HEK293 (cell line): ENCODE measurements at regions not wholly inside any gene's neighbourhood (a gene's known extent, or its start where the extent isn't known, plus 50 kb on each side); places are given as distances from the start of the nearest gene placed in this dataset.
A peak's percentile ranks its signal among the peaks of the same experiment; 100 is the strongest.

Source experiments
- GLIS1 ChIP-seq: fragments of 450-650 bp; formaldehyde crosslinking; IDR thresholded peaks from 2 replicates; pipeline ENCODE4 v1.5.1; 2016; ENCODE audit warnings: missing biosample characterization, missing genetic modification characterization
- KLF10 ChIP-seq: fragments of 450-650 bp; IDR thresholded peaks from 2 replicates; pipeline ENCODE4 v1.5.1; 2018; ENCODE audit warnings: missing biosample characterization, mild to moderate bottlenecking, missing genetic modification characterization
- MEIS1 ChIP-seq: sonication (generic); formaldehyde crosslinking; IDR thresholded peaks from 2 replicates; pipeline ENCODE4 v1.8.1; 2022; ENCODE audit warnings: missing genetic modification reagents, mild to moderate bottlenecking, borderline replicate concordance
- MYNN ChIP-seq: fragments of 450-650 bp; formaldehyde crosslinking; IDR thresholded peaks from 2 replicates; pipeline ENCODE4 v1.5.1; 2016; ENCODE audit warnings: missing biosample characterization, missing genetic modification characterization, borderline replicate concordance
- YY1 ChIP-seq: fragments of 450-650 bp; formaldehyde crosslinking; IDR thresholded peaks from 2 replicates; pipeline ENCODE4 v1.5.1; 2018; ENCODE audit warnings: missing biosample characterization, missing genetic modification characterization
- YY2 ChIP-seq: fragments of 450-650 bp; formaldehyde crosslinking; IDR thresholded peaks from 2 replicates; pipeline ENCODE4 v1.5.1; 2016; ENCODE audit warnings: missing biosample characterization, missing genetic modification characterization
- ZEB2 ChIP-seq: fragments of 450-650 bp; formaldehyde crosslinking; IDR thresholded peaks from 2 replicates; pipeline ENCODE4 v1.5.1; 2016; ENCODE audit warnings: missing biosample characterization, missing genetic modification characterization
- ZFP41 ChIP-seq: fragments of 450-650 bp; formaldehyde crosslinking; IDR thresholded peaks from 2 replicates; pipeline ENCODE4 v1.5.1; 2016; ENCODE audit warnings: missing biosample characterization, missing genetic modification characterization, borderline replicate concordance
- ZFP69B ChIP-seq: fragments of 450-650 bp; formaldehyde crosslinking; IDR thresholded peaks from 2 replicates; pipeline ENCODE4 v1.5.1; 2016; ENCODE audit warnings: missing biosample characterization, missing genetic modification characterization
- ZNF132 ChIP-seq: fragments of 450-650 bp; formaldehyde crosslinking; IDR thresholded peaks from 2 replicates; pipeline ENCODE4 v1.5.1; 2017; ENCODE audit warnings: missing biosample characterization, missing genetic modification characterization, borderline replicate concordance
- ZNF169 ChIP-seq: fragments of 450-650 bp; formaldehyde crosslinking; IDR thresholded peaks from 2 replicates; pipeline ENCODE4 v1.5.1; 2016; ENCODE audit warnings: missing biosample characterization, missing genetic modification characterization
- ZNF211 ChIP-seq: fragments of 450-650 bp; formaldehyde crosslinking; IDR thresholded peaks from 2 replicates; pipeline ENCODE4 v1.5.1; 2016; ENCODE audit warnings: low read depth, missing biosample characterization, missing genetic modification characterization
- ZNF214 ChIP-seq: fragments of 450-650 bp; formaldehyde crosslinking; IDR thresholded peaks from 2 replicates; pipeline ENCODE4 v1.5.1; 2017; ENCODE audit warnings: missing biosample characterization, mild to moderate bottlenecking, missing genetic modification characterization, borderline replicate concordance
- ZNF23 ChIP-seq: fragments of 450-650 bp; formaldehyde crosslinking; IDR thresholded peaks from 2 replicates; pipeline ENCODE4 v1.5.1; 2016; ENCODE audit warnings: missing biosample characterization, missing genetic modification characterization, borderline replicate concordance
- ZNF324 ChIP-seq: fragments of 450-650 bp; formaldehyde crosslinking; IDR thresholded peaks from 2 replicates; pipeline ENCODE4 v1.5.1; 2016; ENCODE audit warnings: missing biosample characterization, missing genetic modification characterization
- ZNF350 ChIP-seq: fragments of 450-650 bp; formaldehyde crosslinking; IDR thresholded peaks from 2 replicates; pipeline ENCODE4 v1.5.0; 2017; ENCODE audit warnings: missing biosample characterization, mild to moderate bottlenecking, missing genetic modification characterization
- ZNF548 ChIP-seq: fragments of 450-650 bp; formaldehyde crosslinking; IDR thresholded peaks from 2 replicates; pipeline ENCODE4 v1.5.1; 2016; ENCODE audit warnings: missing biosample characterization, missing genetic modification characterization
- ZNF555 ChIP-seq: fragments of 450-650 bp; formaldehyde crosslinking; conservative IDR thresholded peaks from 2 replicates; pipeline ENCODE4 v1.5.1; 2017; ENCODE audit warnings: missing biosample characterization, mild to moderate bottlenecking, missing genetic modification characterization, inconsistent platforms
- ZNF558 ChIP-seq: fragments of 450-650 bp; formaldehyde crosslinking; IDR thresholded peaks from 2 replicates; pipeline ENCODE4 v1.5.1; 2016; ENCODE audit warnings: missing biosample characterization, missing genetic modification characterization
- ZNF560 ChIP-seq: fragments of 450-650 bp; formaldehyde crosslinking; IDR thresholded peaks from 2 replicates; pipeline ENCODE4 v1.5.1; 2017; ENCODE audit warnings: missing biosample characterization, missing genetic modification characterization, borderline replicate concordance
- ZNF629 ChIP-seq: fragments of 450-650 bp; formaldehyde crosslinking; IDR thresholded peaks from 2 replicates; pipeline ENCODE4 v1.5.1; 2017; ENCODE audit warnings: missing biosample characterization, missing genetic modification characterization
- ZNF660 ChIP-seq: fragments of 450-650 bp; IDR thresholded peaks from 2 replicates; pipeline ENCODE4 v1.5.1; 2018; ENCODE audit warnings: missing biosample characterization, mild to moderate bottlenecking, missing genetic modification characterization
- ZNF664 ChIP-seq: fragments of 450-650 bp; formaldehyde crosslinking; IDR thresholded peaks from 2 replicates; pipeline ENCODE4 v1.5.1; 2016; ENCODE audit warnings: missing biosample characterization, missing genetic modification characterization
- ZNF785 ChIP-seq: fragments of 450-650 bp; formaldehyde crosslinking; IDR thresholded peaks from 2 replicates; pipeline ENCODE4 v1.5.1; 2016; ENCODE audit warnings: missing biosample characterization, missing genetic modification characterization
- ZSCAN23 ChIP-seq: fragments of 450-650 bp; formaldehyde crosslinking; IDR thresholded peaks from 2 replicates; pipeline ENCODE4 v1.5.1; 2016; ENCODE audit warnings: missing biosample characterization, missing genetic modification characterization
- TF ChIP-seq, protein P1 (sequence below): fragments of 450-650 bp; formaldehyde crosslinking; IDR thresholded peaks from 2 replicates; pipeline ENCODE4 v1.5.1; 2016; ENCODE audit warnings: missing biosample characterization, missing genetic modification characterization
- TF ChIP-seq, protein P2 (sequence below): fragments of 450-650 bp; formaldehyde crosslinking; IDR thresholded peaks from 2 replicates; pipeline ENCODE4 v1.5.1; 2016; ENCODE audit warnings: missing biosample characterization, missing genetic modification characterization
- TF ChIP-seq, protein P3 (sequence below): fragments of 450-650 bp; formaldehyde crosslinking; IDR thresholded peaks from 2 replicates; pipeline ENCODE4 v1.5.1; 2016; ENCODE audit warnings: missing biosample characterization, missing genetic modification characterization
- TF ChIP-seq, protein P4 (sequence below): fragments of 450-650 bp; formaldehyde crosslinking; IDR thresholded peaks from 2 replicates; pipeline ENCODE4 v1.5.1; 2017; ENCODE audit warnings: missing biosample characterization, mild to moderate bottlenecking, missing genetic modification characterization, moderate library complexity
- TF ChIP-seq, protein P5 (sequence below): fragments of 450-650 bp; formaldehyde crosslinking; IDR thresholded peaks from 2 replicates; pipeline ENCODE4 v1.5.1; 2016; ENCODE audit warnings: missing biosample characterization, missing genetic modification characterization
- TF ChIP-seq, protein P6 (sequence below): sonication (generic); formaldehyde crosslinking; IDR thresholded peaks from 2 replicates; pipeline ENCODE4 v1.8.1; 2022; ENCODE audit warnings: mild to moderate bottlenecking, moderate library complexity, missing genetic modification reagents
- TF ChIP-seq, protein P7 (sequence below): fragments of 450-650 bp; formaldehyde crosslinking; IDR thresholded peaks from 2 replicates; pipeline ENCODE4 v1.5.1; 2017; ENCODE audit warnings: missing biosample characterization, missing genetic modification characterization

DNA sequence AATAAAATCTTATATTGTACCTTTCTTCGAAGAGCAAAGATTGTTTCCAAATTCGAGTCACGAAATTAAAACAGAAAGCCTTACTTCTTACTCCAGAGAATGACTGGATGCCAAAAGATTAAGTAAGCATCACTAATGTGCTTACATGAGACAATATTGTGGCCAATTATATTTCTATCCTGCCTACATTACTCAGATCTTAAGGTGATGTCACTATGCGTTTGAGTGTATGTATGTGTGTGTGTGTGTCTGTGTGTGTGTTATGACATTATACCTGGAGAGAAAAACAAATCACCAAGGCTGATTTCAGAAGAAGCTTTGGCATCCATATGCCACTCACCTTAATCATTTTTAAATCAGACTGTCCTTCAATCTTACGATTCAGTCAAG lies 556.3 kb downstream of the PPARGC1A start (continued):
- TF ChIP-seq, protein P1, sequence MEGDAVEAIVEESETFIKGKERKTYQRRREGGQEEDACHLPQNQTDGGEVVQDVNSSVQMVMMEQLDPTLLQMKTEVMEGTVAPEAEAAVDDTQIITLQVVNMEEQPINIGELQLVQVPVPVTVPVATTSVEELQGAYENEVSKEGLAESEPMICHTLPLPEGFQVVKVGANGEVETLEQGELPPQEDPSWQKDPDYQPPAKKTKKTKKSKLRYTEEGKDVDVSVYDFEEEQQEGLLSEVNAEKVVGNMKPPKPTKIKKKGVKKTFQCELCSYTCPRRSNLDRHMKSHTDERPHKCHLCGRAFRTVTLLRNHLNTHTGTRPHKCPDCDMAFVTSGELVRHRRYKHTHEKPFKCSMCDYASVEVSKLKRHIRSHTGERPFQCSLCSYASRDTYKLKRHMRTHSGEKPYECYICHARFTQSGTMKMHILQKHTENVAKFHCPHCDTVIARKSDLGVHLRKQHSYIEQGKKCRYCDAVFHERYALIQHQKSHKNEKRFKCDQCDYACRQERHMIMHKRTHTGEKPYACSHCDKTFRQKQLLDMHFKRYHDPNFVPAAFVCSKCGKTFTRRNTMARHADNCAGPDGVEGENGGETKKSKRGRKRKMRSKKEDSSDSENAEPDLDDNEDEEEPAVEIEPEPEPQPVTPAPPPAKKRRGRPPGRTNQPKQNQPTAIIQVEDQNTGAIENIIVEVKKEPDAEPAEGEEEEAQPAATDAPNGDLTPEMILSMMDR, result no peak
- TF ChIP-seq, protein P2, sequence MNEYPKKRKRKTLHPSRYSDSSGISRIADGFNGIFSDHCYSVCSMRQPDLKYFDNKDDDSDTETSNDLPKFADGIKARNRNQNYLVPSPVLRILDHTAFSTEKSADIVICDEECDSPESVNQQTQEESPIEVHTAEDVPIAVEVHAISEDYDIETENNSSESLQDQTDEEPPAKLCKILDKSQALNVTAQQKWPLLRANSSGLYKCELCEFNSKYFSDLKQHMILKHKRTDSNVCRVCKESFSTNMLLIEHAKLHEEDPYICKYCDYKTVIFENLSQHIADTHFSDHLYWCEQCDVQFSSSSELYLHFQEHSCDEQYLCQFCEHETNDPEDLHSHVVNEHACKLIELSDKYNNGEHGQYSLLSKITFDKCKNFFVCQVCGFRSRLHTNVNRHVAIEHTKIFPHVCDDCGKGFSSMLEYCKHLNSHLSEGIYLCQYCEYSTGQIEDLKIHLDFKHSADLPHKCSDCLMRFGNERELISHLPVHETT (tag by site-specific recombination), result peak; percentile 81
- no peak for TF ChIP-seq ZNF558
- peak; percentile 53; the same call in 1 of the 2 replicates for TF ChIP-seq ZSCAN23 (tag by site-specific recombination)
- TF ChIP-seq ZNF350, result no peak
- TF ChIP-seq GLIS1 (tag by site-specific recombination), result no peak
- no peak for TF ChIP-seq KLF10
- TF ChIP-seq ZNF660 (tag by site-specific recombination), result no peak
- peak; percentile 94 for TF ChIP-seq ZNF629
- TF ChIP-seq ZFP69B (tag by site-specific recombination), result peak; percentile 22; the same call in 1 of the 2 replicates
- no peak for TF ChIP-seq ZNF214 (tag by site-specific recombination)
- no peak for TF ChIP-seq ZNF548 (tag by site-specific recombination)
- no peak for TF ChIP-seq ZNF664 (tag by site-specific recombination)
- TF ChIP-seq ZNF132 (tag by site-specific recombination), result no peak
- TF ChIP-seq ZFP41 (tag by site-specific recombination), result no peak
- TF ChIP-seq ZNF560 (tag by site-specific recombination), result no peak
- TF ChIP-seq, protein P3, sequence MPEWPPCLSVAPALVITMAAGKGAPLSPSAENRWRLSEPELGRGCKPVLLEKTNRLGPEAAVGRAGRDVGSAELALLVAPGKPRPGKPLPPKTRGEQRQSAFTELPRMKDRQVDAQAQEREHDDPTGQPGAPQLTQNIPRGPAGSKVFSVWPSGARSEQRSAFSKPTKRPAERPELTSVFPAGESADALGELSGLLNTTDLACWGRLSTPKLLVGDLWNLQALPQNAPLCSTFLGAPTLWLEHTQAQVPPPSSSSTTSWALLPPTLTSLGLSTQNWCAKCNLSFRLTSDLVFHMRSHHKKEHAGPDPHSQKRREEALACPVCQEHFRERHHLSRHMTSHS (tag by site-specific recombination), result no peak
- TF ChIP-seq ZNF555 (tag by site-specific recombination), result no peak
- TF ChIP-seq, protein P4, sequence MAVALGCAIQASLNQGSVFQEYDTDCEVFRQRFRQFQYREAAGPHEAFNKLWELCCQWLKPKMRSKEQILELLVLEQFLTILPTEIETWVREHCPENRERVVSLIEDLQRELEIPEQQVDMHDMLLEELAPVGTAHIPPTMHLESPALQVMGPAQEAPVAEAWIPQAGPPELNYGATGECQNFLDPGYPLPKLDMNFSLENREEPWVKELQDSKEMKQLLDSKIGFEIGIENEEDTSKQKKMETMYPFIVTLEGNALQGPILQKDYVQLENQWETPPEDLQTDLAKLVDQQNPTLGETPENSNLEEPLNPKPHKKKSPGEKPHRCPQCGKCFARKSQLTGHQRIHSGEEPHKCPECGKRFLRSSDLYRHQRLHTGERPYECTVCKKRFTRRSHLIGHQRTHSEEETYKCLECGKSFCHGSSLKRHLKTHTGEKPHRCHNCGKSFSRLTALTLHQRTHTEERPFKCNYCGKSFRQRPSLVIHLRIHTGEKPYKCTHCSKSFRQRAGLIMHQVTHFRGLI (tag by site-specific recombination), result no peak
- no peak for TF ChIP-seq ZNF211 (tag by site-specific recombination)
- no peak for TF ChIP-seq ZNF785 (tag by site-specific recombination)
- TF ChIP-seq, protein P5, sequence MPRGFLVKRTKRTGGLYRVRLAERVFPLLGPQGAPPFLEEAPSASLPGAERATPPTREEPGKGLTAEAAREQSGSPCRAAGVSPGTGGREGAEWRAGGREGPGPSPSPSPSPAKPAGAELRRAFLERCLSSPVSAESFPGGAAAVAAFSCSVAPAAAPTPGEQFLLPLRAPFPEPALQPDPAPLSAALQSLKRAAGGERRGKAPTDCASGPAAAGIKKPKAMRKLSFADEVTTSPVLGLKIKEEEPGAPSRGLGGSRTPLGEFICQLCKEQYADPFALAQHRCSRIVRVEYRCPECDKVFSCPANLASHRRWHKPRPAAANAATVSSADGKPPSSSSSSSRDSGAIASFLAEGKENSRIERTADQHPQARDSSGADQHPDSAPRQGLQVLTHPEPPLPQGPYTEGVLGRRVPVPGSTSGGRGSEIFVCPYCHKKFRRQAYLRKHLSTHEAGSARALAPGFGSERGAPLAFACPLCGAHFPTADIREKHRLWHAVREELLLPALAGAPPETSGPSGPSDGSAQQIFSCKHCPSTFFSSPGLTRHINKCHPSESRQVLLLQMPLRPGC (tag by site-specific recombination), result peak; percentile 79; the same call in 1 of the 2 replicates
- TF ChIP-seq, protein P6, sequence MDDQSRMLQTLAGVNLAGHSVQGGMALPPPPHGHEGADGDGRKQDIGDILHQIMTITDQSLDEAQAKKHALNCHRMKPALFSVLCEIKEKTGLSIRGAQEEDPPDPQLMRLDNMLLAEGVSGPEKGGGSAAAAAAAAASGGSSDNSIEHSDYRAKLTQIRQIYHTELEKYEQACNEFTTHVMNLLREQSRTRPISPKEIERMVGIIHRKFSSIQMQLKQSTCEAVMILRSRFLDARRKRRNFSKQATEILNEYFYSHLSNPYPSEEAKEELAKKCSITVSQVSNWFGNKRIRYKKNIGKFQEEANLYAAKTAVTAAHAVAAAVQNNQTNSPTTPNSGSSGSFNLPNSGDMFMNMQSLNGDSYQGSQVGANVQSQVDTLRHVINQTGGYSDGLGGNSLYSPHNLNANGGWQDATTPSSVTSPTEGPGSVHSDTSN (CRISPR knock-in tag), result no peak
- peak; percentile 64; the same call in 1 of the 2 replicates for TF ChIP-seq ZNF169 (tag by site-specific recombination)
- TF ChIP-seq ZNF324 (tag by site-specific recombination), result no peak
- no peak for TF ChIP-seq YY2 (tag by site-specific recombination)
- TF ChIP-seq, protein P7, sequence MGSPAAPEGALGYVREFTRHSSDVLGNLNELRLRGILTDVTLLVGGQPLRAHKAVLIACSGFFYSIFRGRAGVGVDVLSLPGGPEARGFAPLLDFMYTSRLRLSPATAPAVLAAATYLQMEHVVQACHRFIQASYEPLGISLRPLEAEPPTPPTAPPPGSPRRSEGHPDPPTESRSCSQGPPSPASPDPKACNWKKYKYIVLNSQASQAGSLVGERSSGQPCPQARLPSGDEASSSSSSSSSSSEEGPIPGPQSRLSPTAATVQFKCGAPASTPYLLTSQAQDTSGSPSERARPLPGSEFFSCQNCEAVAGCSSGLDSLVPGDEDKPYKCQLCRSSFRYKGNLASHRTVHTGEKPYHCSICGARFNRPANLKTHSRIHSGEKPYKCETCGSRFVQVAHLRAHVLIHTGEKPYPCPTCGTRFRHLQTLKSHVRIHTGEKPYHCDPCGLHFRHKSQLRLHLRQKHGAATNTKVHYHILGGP (tag by site-specific recombination), result no peak
- TF ChIP-seq ZNF23, result no peak
- TF ChIP-seq ZEB2, result peak; percentile 67
- peak; percentile 32; the same call in 1 of the 2 replicates for TF ChIP-seq MYNN (tag by site-specific recombination)
- TF ChIP-seq MEIS1 (CRISPR knock-in tag), result no peak
- TF ChIP-seq YY1 (tag by site-specific recombination), result no peak
